Duodenal mucosa (tissue), 2 donors: ENCODE measurements at regions not wholly inside any gene's neighbourhood (a gene's known extent, or its start where the extent isn't known, plus 50 kb on each side); places are given as distances from the start of the nearest gene placed in this dataset.

Experiments
- H3K27ac ChIP-seq: one replicate; pipeline ENCODE4 v1.7.0; 2013; ENCODE audit warnings: low read depth, low read length
- H3K27me3 ChIP-seq, 2 donors: one replicate each; pipeline ENCODE4 v1.7.0; 2013; ENCODE audit warnings: low read length in 2 of 2, control low read depth in 1 of 2; ENCODE audit not compliant: insufficient read depth in 2 of 2, control insufficient read depth in 1 of 2
- H3K36me3 ChIP-seq, 2 donors: one replicate each; pipeline ENCODE4 v1.7.0; 2013; ENCODE audit warnings: low read length in 2 of 2, control low read depth in 1 of 2; ENCODE audit not compliant: insufficient read depth in 2 of 2, control insufficient read depth in 1 of 2
- H3K4me1 ChIP-seq, 2 donors: one replicate each; pipeline ENCODE4 v1.7.0; 2013; ENCODE audit warnings: low read length in 2 of 2, control low read depth in 1 of 2; ENCODE audit not compliant: insufficient read depth in 2 of 2, control insufficient read depth in 1 of 2
- H3K4me3 ChIP-seq, 2 donors: one replicate each; pipeline ENCODE4 v1.7.0; 2013; ENCODE audit warnings: low read length in 2 of 2, low read depth in 1 of 2
- H3K9ac ChIP-seq, 2 donors: one replicate each; pipeline ENCODE4 v1.7.0; 2013; ENCODE audit warnings: low read length in 2 of 2, low read depth in 1 of 2
- H3K9me3 ChIP-seq, 2 donors: one replicate each; pipeline ENCODE4 v1.7.0; 2013; ENCODE audit warnings: low read length in 2 of 2, control low read depth in 1 of 2; ENCODE audit not compliant: control insufficient read depth in 1 of 2

DNA sequence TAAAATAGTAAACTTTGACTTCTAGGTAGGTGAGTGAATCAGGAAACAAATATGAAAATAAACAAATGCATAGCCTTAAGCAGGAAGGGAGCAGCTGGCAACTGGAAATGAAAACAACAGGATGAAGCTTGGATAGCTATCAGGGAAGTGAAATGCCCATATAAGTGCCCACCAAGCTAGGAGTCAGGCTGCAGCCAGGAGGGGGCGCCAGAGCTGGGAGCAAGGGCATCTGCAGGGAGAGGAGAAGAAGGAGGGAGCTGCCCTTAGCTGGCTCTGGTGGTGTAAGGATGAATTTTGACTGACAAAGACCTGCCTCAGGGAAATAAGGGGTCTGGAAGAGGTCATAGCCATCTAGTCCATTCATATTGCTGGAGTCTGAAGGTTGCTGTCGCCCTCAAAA lies 298.3 kb downstream of the TDRD15 start:
- Histone ChIP-seq H3K4me1 (no peaks in the 10 kb centered on the region), H3K4me3 (no peak overlapping the region), H3K9me3 (no peaks in the 10 kb centered on the region), H3K36me3 (no peaks in the 10 kb centered on the region), H3K9ac (no peak overlapping the region), H3K27me3 (no peaks in the 10 kb centered on the region), H3K27ac (no peak overlapping the region)

DNA sequence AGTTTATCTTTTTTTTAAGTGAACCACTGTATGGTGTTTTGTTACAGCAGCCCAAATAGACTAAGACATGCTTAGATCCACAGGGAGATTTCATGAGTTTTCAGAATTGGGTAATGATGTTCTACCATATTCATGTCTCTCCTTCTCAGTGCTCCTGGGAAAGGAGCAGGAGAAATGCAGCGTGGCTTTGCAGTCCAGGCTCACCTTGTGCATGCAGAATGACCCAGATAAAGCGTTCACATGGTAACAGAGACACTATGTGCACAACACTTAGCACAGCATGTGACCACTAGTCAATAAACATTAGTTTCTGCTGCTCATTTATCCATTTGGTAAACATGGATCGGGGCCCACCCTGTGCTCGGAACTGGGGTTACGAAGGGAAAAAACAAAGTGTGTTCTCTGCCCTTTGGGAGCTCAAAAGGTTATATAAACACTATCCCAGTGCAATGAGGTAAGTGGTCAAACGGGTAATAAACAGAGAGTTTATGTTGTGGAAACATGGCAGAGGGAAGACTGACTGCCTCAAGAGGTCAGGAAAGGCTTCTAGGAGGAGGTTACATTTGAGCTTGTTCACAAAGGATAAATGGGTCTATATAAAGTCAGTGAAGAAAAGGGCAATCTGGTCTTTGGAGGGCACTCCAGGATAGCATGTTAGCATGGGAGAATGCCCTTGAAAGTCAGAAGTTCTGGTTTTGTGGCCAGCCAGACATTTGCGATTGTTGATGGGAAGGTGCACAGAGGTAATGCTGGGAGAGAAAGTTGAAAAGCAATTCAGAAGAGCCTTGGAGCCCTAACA lies 299.2 kb downstream of the TDRD15 start:
- no peak overlapping the region for H3K27ac ChIP-seq
- H3K36me3 ChIP-seq: no peaks in the 10 kb centered on the region
- H3K27me3 ChIP-seq: no peaks in the 10 kb centered on the region

DNA sequence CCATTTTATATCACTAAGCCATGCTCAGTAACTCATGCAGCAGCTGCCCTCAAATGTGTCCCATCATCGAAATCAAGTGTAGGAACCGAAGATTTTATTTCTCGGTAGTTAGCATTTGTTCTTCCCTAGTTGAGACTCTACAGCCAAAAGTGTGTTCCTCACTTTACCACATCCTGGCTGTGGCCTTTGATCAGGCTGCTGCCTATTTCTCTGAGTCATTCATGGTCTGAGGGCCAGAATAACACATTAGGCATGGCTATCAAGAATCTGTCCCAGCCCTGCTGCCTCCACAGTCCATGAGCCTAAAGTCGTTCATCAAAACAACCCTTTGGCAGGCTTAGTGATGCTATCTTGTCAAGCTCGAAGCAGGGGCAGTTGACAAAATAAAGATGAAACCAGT lies 300.1 kb downstream of the TDRD15 start:
- no peak overlapping the region for H3K27ac ChIP-seq

More for the DNA sequence above, 299.2 kb downstream of the TDRD15 start:
- no peaks in the 10 kb centered on the region for H3K9me3 ChIP-seq
- H3K4me3 ChIP-seq: no peak overlapping the region
- H3K9ac ChIP-seq: no peak overlapping the region
- H3K4me1 ChIP-seq: no peaks in the 10 kb centered on the region

DNA sequence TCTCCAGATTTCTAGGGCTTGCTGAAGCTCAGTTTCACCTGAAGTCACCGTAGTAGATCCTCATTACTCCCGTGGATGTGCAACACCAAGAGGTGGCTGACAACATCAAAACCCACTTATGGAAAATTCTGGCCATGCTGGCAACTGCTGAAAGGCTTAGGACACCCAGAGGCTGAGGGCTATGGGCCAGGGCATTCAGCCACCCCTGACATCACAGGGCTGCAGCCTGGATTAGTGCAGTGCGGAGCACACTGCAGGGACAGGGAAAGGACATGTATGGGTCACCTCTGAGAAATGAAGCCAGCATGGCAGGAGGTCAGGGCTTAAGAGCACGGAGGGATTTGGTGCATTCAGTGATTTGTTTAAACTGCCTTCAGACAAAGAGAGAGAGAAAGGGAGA lies 300.6 kb downstream of the TDRD15 start:
- Histone ChIP-seq H3K9me3 (no peaks in the 10 kb centered on the region), H3K27me3 (no peaks in the 10 kb centered on the region), H3K4me1 (no peaks in the 10 kb centered on the region), H3K9ac (no peak overlapping the region), H3K27ac (no peak overlapping the region), H3K4me3 (no peak overlapping the region), H3K36me3 (no peaks in the 10 kb centered on the region)

More for the DNA sequence above, 300.1 kb downstream of the TDRD15 start:
- no peaks in the 10 kb centered on the region for H3K27me3 ChIP-seq
- H3K9ac ChIP-seq: no peak overlapping the region
- H3K4me1 ChIP-seq: no peaks in the 10 kb centered on the region
- H3K9me3 ChIP-seq: no peaks in the 10 kb centered on the region
- no peak overlapping the region for H3K4me3 ChIP-seq
- no peaks in the 10 kb centered on the region for H3K36me3 ChIP-seq

DNA sequence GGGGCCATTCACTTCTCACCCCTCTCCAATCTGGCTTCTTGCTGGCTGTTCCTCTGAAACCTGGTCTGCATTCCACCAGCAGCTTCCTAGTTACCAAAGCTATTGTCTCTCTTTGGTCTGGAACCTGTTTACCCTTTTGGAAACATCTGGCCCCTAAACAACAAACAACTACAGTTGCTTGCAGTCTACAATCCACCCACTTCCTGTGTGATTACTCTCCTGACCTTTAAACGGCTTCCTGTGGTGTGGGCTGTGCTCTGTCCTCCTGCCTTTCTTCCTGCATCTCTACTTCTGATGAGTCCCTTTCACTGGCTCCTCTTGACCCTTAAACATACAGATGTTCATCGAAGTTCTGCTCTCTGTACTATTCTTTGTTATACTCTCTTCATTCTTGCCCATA lies 303.8 kb downstream of the TDRD15 start:
- Histone ChIP-seq H3K27me3 (no peaks in the 10 kb centered on the region), H3K9ac (no peak overlapping the region), H3K36me3 (no peaks in the 10 kb centered on the region), H3K9me3 (no peaks in the 10 kb centered on the region), H3K4me3 (no peak overlapping the region), H3K27ac (no peak overlapping the region), H3K4me1 (no peaks in the 10 kb centered on the region)

DNA sequence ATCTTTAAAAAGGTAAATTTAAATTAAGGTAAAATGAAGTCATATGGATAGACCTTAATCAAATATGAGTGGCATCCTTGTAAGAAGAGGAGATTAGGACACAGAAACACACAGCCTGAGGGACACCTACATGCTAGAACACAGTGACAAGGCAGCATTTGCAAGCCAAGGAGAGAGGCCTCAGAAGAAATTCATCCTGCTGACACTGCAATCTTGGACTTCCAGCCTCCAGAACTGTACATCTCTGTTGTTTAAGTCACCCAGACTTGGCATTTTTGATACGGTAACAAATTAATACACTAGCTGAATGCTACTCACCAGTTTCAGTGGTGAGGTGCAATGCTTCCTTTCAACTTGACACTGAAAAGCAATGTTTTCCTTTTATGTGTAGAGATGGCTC lies 305.0 kb downstream of the TDRD15 start:
- Histone ChIP-seq H3K9me3 (no peaks in the 10 kb centered on the region), H3K4me3 (no peak overlapping the region), H3K36me3 (no peaks in the 10 kb centered on the region), H3K27me3 (no peaks in the 10 kb centered on the region), H3K27ac (no peak overlapping the region), H3K4me1 (no peaks in the 10 kb centered on the region), H3K9ac (no peak overlapping the region)

DNA sequence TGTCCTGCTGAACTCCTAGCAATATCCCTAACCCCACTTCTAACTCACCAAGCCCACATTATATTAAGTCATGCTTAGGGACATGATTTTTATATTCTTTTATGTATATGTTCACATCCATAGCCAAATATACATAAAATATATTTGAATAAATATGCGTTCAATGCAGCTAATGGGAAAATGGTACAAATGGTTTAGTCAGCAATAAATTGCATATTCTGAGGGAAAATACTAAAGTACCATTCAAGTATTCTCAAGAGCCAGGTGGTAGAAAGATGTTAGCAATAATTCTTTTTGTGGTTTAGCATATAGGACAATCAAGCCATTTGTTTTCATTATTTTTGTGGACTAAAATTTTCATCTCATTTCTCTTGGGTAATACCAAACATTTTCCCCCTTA lies 306.0 kb downstream of the TDRD15 start:
- H3K4me3 ChIP-seq: no peak overlapping the region
- no peaks in the 10 kb centered on the region for H3K36me3 ChIP-seq
- no peaks in the 10 kb centered on the region for H3K9me3 ChIP-seq
- H3K27ac ChIP-seq: no peak overlapping the region
- H3K27me3 ChIP-seq: no peaks in the 10 kb centered on the region
- no peak overlapping the region for H3K9ac ChIP-seq
- H3K4me1 ChIP-seq: no peaks in the 10 kb centered on the region

DNA sequence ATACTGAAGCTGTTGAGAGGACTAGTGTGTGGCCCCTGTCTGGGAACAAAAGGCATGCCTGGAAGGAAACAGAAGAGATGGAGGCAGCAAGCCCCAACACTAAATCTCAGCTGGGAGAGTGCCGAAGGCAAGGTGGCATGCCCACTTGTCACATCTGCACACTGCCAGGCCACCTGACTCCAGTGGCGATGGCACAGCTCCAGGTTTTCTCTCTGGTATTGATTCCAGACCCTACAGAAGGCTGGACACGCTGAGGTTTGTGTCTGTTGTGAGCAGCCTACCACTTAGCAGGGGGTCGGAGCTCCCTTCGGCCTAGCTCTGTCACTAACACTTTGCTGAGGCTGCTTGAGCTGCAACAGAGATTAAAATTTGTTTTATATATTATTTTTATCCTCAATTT lies 307.3 kb downstream of the TDRD15 start:
- no peak overlapping the region for H3K4me3 ChIP-seq
- no peak overlapping the region for H3K9ac ChIP-seq
- no peaks in the 10 kb centered on the region for H3K27me3 ChIP-seq
- no peaks in the 10 kb centered on the region for H3K36me3 ChIP-seq
- H3K4me1 ChIP-seq: no peaks in the 10 kb centered on the region
- H3K27ac ChIP-seq: no peak overlapping the region
- no peaks in the 10 kb centered on the region for H3K9me3 ChIP-seq

DNA sequence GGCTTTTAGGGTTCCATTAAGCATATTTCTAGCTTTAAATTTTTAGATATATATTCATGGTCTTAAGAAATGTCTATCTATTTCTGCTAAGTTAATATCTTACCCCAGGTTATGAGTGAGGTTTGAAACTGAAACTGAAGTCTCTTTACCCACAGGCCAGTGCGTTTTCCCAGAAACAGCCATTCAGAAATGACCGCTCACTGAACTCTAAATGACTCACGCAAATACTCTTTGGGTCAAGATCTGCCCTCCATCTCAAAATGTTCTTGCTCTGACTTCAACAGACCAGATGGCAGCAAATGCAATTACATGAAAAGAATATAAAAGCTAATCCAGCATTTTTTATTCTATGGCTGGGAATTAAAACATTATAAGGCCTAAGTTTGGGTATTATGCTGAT lies 315.2 kb downstream of the TDRD15 start:
- Histone ChIP-seq H3K36me3 (no peaks in the 10 kb centered on the region), H3K4me3 (no peak overlapping the region), H3K9ac (no peak overlapping the region), H3K27me3 (no peaks in the 10 kb centered on the region), H3K4me1 (no peaks in the 10 kb centered on the region), H3K9me3 (no peaks in the 10 kb centered on the region), H3K27ac (no peak overlapping the region)

DNA sequence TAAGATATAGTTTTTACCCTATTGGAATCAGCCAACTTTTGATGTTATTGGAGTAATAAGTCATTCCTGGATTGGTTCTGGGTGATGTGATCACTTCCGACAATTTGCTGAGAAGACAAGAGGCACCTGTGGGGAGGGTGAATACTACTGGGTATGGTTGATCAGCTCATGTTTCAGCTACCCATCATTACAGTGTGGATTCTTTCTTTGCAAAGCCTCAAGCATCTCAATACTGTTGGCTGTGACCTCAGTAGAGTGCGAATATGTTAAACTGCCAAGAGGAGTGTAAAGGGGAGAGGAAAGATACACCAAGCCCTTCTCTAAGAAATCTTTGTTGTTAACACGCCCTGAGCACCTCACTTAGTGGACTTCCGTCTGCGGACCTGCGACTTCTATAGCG lies 317.7 kb downstream of the TDRD15 start:
- Histone ChIP-seq H3K9me3 (no peaks in the 10 kb centered on the region), H3K4me1 (no peaks in the 10 kb centered on the region), H3K27ac (no peak overlapping the region), H3K4me3 (no peak overlapping the region), H3K36me3 (no peaks in the 10 kb centered on the region), H3K9ac (no peak overlapping the region), H3K27me3 (no peaks in the 10 kb centered on the region)
